Neural cell (in vitro differentiated cells): ENCODE measurements at regions not wholly inside any gene's neighbourhood (a gene's known extent, or its start where the extent isn't known, plus 50 kb on each side); places are given as distances from the start of the nearest gene placed in this dataset.

Source experiments
- H2AFZ ChIP-seq: fragments of 200-600, 300-800 bp; sonication (generic), shearing (Covaris generic); 2 replicates; pipeline ENCODE4 v1.6.0; 2014; ENCODE audit warnings: low read depth, mild to moderate bottlenecking, antibody characterized with exemption, low read length, moderate library complexity
- H3F3A ChIP-seq: fragments of 200-600 bp; shearing (Covaris generic); 2 replicates; pipeline ENCODE4 v1.6.1; 2016; ENCODE audit warnings: mild to moderate bottlenecking, moderate library complexity, mixed read lengths, antibody characterized with exemption, low read length; ENCODE audit not compliant: insufficient read depth, poor library complexity, severe bottlenecking
- H3K27ac ChIP-seq: fragments of 200-600, 300-800 bp; sonication (generic), shearing (Covaris generic); 2 replicates; pipeline ENCODE4 v1.5.1; 2014; ENCODE audit warnings: mild to moderate bottlenecking, low read length, moderate library complexity
- H3K27me3 ChIP-seq: fragments of 300-800, 200-600 bp; sonication (generic), shearing (Covaris generic); 2 replicates; pipeline ENCODE4 v1.6.0; 2014; ENCODE audit warnings: mild to moderate bottlenecking, low read depth, low read length, moderate library complexity; ENCODE audit not compliant: insufficient read depth
- H3K36me3 ChIP-seq: fragments of 300-800, 200-600 bp; sonication (generic), shearing (Covaris generic); 2 replicates; pipeline ENCODE4 v1.5.1; 2014; ENCODE audit warnings: mild to moderate bottlenecking, antibody characterized with exemption, low read length, moderate library complexity; ENCODE audit not compliant: insufficient read depth
- H3K4me2 ChIP-seq: fragments of 300-800, 200-600 bp; sonication (generic), shearing (Covaris generic); 2 replicates; pipeline ENCODE4 v1.6.0; 2014; ENCODE audit warnings: mild to moderate bottlenecking, low read length
- H3K4me3 ChIP-seq: fragments of 300-800, 200-600 bp; sonication (generic), shearing (Covaris generic); 2 replicates; pipeline ENCODE4 v1.5.1; 2014; ENCODE audit warnings: mild to moderate bottlenecking, low read length, moderate library complexity
- H3K79me2 ChIP-seq: fragments of 200-600 bp; shearing (Covaris generic); replicated peaks from 2 replicates; pipeline ENCODE4 v1.6.0; 2014; ENCODE audit warnings: mild to moderate bottlenecking, low read length, moderate library complexity; ENCODE audit not compliant: insufficient read depth
- H3K9ac ChIP-seq: fragments of 300-800, 200-600 bp; sonication (generic), shearing (Covaris generic); 2 replicates; pipeline ENCODE4 v1.6.1; 2016; ENCODE audit warnings: mild to moderate bottlenecking, low read length, mixed read lengths
- H3K9me2 ChIP-seq: fragments of 200-600 bp; shearing (Covaris generic); 2 replicates; pipeline ENCODE4 v1.6.1; 2016; ENCODE audit warnings: mild to moderate bottlenecking, low read length, mixed read lengths; ENCODE audit not compliant: insufficient read depth
- H3K9me3 ChIP-seq: fragments of 200-600, 300-800 bp; sonication (generic), shearing (Covaris generic); 2 replicates; pipeline ENCODE4 v1.6.1; 2016; ENCODE audit warnings: mild to moderate bottlenecking, mixed run types, low read length, moderate library complexity, mixed read lengths
- H4K20me1 ChIP-seq: fragments of 200-600 bp; shearing (Covaris generic); 2 replicates; pipeline ENCODE4 v1.6.1; 2016; ENCODE audit warnings: mild to moderate bottlenecking, mixed run types; ENCODE audit not compliant: insufficient read depth
- CTCF ChIP-seq: fragments of 450-650 bp; IDR thresholded peaks from 2 replicates; pipeline ENCODE4 v1.5.1; 2014; ENCODE audit warnings: antibody characterized with exemption, mild to moderate bottlenecking, moderate library complexity; ENCODE audit not compliant: poor library complexity, severe bottlenecking
- EP300 ChIP-seq: fragments of 450-650 bp; conservative IDR thresholded peaks from 2 replicates; pipeline ENCODE4 v1.6.1; 2014; ENCODE audit warnings: antibody characterized with exemption, mild to moderate bottlenecking, moderate library complexity; ENCODE audit not compliant: poor library complexity, severe bottlenecking
- EZH2 ChIP-seq: fragments of 200-600, 300-800 bp; shearing (Covaris generic), sonication (generic); IDR thresholded peaks from 2 replicates; pipeline ENCODE4 v1.6.1; 2014; ENCODE audit warnings: antibody characterized with exemption, low read length, borderline replicate concordance, mild to moderate bottlenecking; ENCODE audit not compliant: insufficient read depth, poor library complexity, severe bottlenecking
- MXI1 ChIP-seq: fragments of 450-650 bp; conservative IDR thresholded peaks from 2 replicates; pipeline ENCODE4 v1.6.1; 2014; ENCODE audit warnings: antibody characterized with exemption, mild to moderate bottlenecking; ENCODE audit not compliant: poor library complexity, severe bottlenecking
- POLR2AphosphoS5 ChIP-seq: IDR thresholded peaks from 2 replicates; pipeline ENCODE4 v1.6.1; 2012
- RAD21 ChIP-seq: fragments of 450-650 bp; conservative IDR thresholded peaks from 2 replicates; pipeline ENCODE4 v1.6.1; 2014; ENCODE audit warnings: antibody characterized with exemption, mild to moderate bottlenecking, moderate library complexity
- REST ChIP-seq: IDR thresholded peaks from 2 replicates; pipeline ENCODE4 v1.6.1; 2012; ENCODE audit warnings: borderline replicate concordance
- SMC3 ChIP-seq: fragments of 450-650 bp; conservative IDR thresholded peaks from 2 replicates; pipeline ENCODE4 v1.6.1; 2014; ENCODE audit warnings: antibody characterized with exemption, mild to moderate bottlenecking, moderate library complexity; ENCODE audit not compliant: poor library complexity
- TAF1 ChIP-seq: IDR thresholded peaks from 2 replicates; pipeline ENCODE4 v1.6.1; 2012; ENCODE audit warnings: low read depth

GRCh38 chr13:53260594-53260993, 232.0 kb downstream of the OLFM4 start:
- no peak overlapping the region for H3K4me3 ChIP-seq
- H3F3A ChIP-seq, result no peaks in the 10 kb centered on the region
- H2AFZ ChIP-seq, result no peak overlapping the region
- no peaks in the 10 kb centered on the region for H4K20me1 ChIP-seq
- H3K4me2 ChIP-seq, result no peak overlapping the region
- H3K27me3 ChIP-seq, result no peaks in the 10 kb centered on the region
- H3K36me3 ChIP-seq, result no peaks in the 10 kb centered on the region
- no peaks in the 10 kb centered on the region for H3K9me2 ChIP-seq
- H3K79me2 ChIP-seq, result no peaks in the 10 kb centered on the region
- H3K9ac ChIP-seq, result no peak overlapping the region
- TF ChIP-seq EP300, result no peak
- TF ChIP-seq CTCF, result no peak
- no peak for TF ChIP-seq MXI1
- no peak for TF ChIP-seq POLR2AphosphoS5
- no peak for TF ChIP-seq TAF1
- no peak for TF ChIP-seq EZH2
- TF ChIP-seq SMC3, result no peak
- no peak for TF ChIP-seq RAD21
- no peak for TF ChIP-seq REST
- no peaks in the 10 kb centered on the region for H3K9me3 ChIP-seq
- H3K27ac ChIP-seq, result no peak overlapping the region

GRCh38 chr13:53264751-53265385, 236.3 kb downstream of the OLFM4 start:
- H3K9ac ChIP-seq, result no peak overlapping the region
- no peaks in the 10 kb centered on the region for H3K9me2 ChIP-seq
- H3F3A ChIP-seq, result no peaks in the 10 kb centered on the region
- TF ChIP-seq EP300 (no peak), REST (no peak), TAF1 (no peak), POLR2AphosphoS5 (no peak), EZH2 (no peak), RAD21 (no peak), MXI1 (no peak), SMC3 (no peak), CTCF (no peak)
- no peaks in the 10 kb centered on the region for H3K79me2 ChIP-seq
- no peaks in the 10 kb centered on the region for H3K27me3 ChIP-seq
- H3K4me2 ChIP-seq, result no peak overlapping the region
- no peaks in the 10 kb centered on the region for H3K9me3 ChIP-seq
- H3K36me3 ChIP-seq, result no peaks in the 10 kb centered on the region
- H3K4me3 ChIP-seq, result no peak overlapping the region
- H2AFZ ChIP-seq, result no peak overlapping the region
- no peaks in the 10 kb centered on the region for H4K20me1 ChIP-seq
- H3K27ac ChIP-seq, result no peak overlapping the region
